ENCODE measurements at regions not wholly inside any gene's neighbourhood (a gene's known extent, or its start where the extent isn't known, plus 50 kb on each side); places are given as distances from the start of the nearest gene placed in this dataset.

GRCh38 chr9:115548609-115549260 is 430.8 kb upstream of the TNC start:
- Histone ChIP-seq H2AFZ (ENCODE audit: low read length) (no peak overlapping the region), H3K9me3 (ENCODE audit: control insufficient read depth, low read depth, low read length) (no peaks in the 10 kb centered on the region), H3K4me2 (ENCODE audit: insufficient read depth, insufficient read length, low read length) (no peak overlapping the region), H3K79me1 (ENCODE audit: insufficient read depth, low read depth, low read length, poor library complexity, severe bottlenecking) (no peaks in the 10 kb centered on the region), H3K79me2 (ENCODE audit: insufficient read depth, low read length) (no peaks in the 10 kb centered on the region), H3K27ac (ENCODE audit: insufficient read length, low read depth, low read length) (no peak overlapping the region), H2BK15ac (ENCODE audit: low read depth, low read length) (no peak overlapping the region), H2BK120ac (ENCODE audit: low read depth, low read length, poor library complexity, severe bottlenecking) (no peak overlapping the region), H2BK12ac (ENCODE audit: insufficient read length, low read depth, low read length) (no peak overlapping the region), H3K9ac (ENCODE audit: extremely low read depth, insufficient read length, low read length) (no peak overlapping the region), H3K27me3 (ENCODE audit: insufficient read depth, low read length) (no peaks in the 10 kb centered on the region), H4K8ac (replicated peaks; ENCODE audit: insufficient read length, low read depth, low read length) (no peak overlapping the region), H2BK20ac (ENCODE audit: low read depth, low read length, poor library complexity, severe bottlenecking) (no peak overlapping the region), H2BK5ac (ENCODE audit: insufficient read length, low read length) (no peak overlapping the region), H3K4me1 (ENCODE audit: insufficient read depth, low read length) (no peaks in the 10 kb centered on the region), H3K56ac (ENCODE audit: insufficient read length, low read depth, low read length) (no peak overlapping the region), H4K20me1 (ENCODE audit: control insufficient read depth, insufficient read depth, insufficient read length) (no peaks in the 10 kb centered on the region), H3K23me2 (ENCODE audit: insufficient read length, low read depth, low read length, poor library complexity, severe bottlenecking) (no peaks in the 10 kb centered on the region), H3K14ac (ENCODE audit: insufficient read depth, low read length) (no peak overlapping the region), H4K91ac (ENCODE audit: insufficient read length, low read depth, low read length) (no peak overlapping the region), H3K4ac (ENCODE audit: low read depth, low read length) (no peak overlapping the region), H4K5ac (ENCODE audit: insufficient read length, low read depth, low read length) (no peak overlapping the region), H3K18ac (ENCODE audit: insufficient read length, low read depth, low read length) (no peak overlapping the region), H3T11ph (ENCODE audit: low read length) (no peak overlapping the region), H3K23ac (ENCODE audit: insufficient read length, low read depth, low read length) (no peak overlapping the region), H2AK5ac (ENCODE audit: insufficient read length, low read length) (no peak overlapping the region)
- Mint-ChIP-seq H3K36me3 (ENCODE audit: insufficient read depth in 1 of 3, low read depth in 3 of 3) (no peaks in the 10 kb centered on the region), H3K27ac (no peak overlapping the region), H3K4me1 (peaks cover 16 to 17% of the 10 kb centered on the region in 2 experiments), H3K9me3 (no peaks in the 10 kb centered on the region), H3K27me3 (ENCODE audit: low read depth) (no peaks in the 10 kb centered on the region), H3K4me3 (no peak overlapping the region)
- WGBS (ENCODE audit: extremely low coverage, insufficient read length, low lambda C conversion rate) = no CpG with 5 or more reads among the region's 2 CpGs
- TF ChIP-seq, protein P1, sequence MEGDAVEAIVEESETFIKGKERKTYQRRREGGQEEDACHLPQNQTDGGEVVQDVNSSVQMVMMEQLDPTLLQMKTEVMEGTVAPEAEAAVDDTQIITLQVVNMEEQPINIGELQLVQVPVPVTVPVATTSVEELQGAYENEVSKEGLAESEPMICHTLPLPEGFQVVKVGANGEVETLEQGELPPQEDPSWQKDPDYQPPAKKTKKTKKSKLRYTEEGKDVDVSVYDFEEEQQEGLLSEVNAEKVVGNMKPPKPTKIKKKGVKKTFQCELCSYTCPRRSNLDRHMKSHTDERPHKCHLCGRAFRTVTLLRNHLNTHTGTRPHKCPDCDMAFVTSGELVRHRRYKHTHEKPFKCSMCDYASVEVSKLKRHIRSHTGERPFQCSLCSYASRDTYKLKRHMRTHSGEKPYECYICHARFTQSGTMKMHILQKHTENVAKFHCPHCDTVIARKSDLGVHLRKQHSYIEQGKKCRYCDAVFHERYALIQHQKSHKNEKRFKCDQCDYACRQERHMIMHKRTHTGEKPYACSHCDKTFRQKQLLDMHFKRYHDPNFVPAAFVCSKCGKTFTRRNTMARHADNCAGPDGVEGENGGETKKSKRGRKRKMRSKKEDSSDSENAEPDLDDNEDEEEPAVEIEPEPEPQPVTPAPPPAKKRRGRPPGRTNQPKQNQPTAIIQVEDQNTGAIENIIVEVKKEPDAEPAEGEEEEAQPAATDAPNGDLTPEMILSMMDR (conservative IDR thresholded peaks at IDR 0.05) = no peak
- no peak for DNase-seq
